Endothelial cell (in vitro differentiated cells): ENCODE measurements at regions not wholly inside any gene's neighbourhood (a gene's known extent, or its start where the extent isn't known, plus 50 kb on each side); places are given as distances from the start of the nearest gene placed in this dataset.

ENCODE experiments used
- DNase-seq: peaks from one replicate; pipeline ENCODE4 v3.0.0; 2021; ENCODE audit warnings: low spot score
- H3K27ac Mint-ChIP-seq: one replicate; pipeline ENCODE4 v1.8.0; 2021; ENCODE audit warnings: mixed read lengths, inconsistent platforms; ENCODE audit not compliant: unreplicated experiment
- H3K27me3 Mint-ChIP-seq: one replicate; pipeline ENCODE4 v1.8.0; 2021; ENCODE audit warnings: mild to moderate bottlenecking, moderate library complexity, mixed read lengths, inconsistent platforms; ENCODE audit not compliant: unreplicated experiment
- H3K36me3 Mint-ChIP-seq: one replicate; pipeline ENCODE4 v1.8.0; 2021; ENCODE audit warnings: mild to moderate bottlenecking, low read depth, mixed read lengths, inconsistent platforms; ENCODE audit not compliant: unreplicated experiment
- H3K4me1 Mint-ChIP-seq: one replicate; pipeline ENCODE4 v1.8.0; 2021; ENCODE audit warnings: mild to moderate bottlenecking, mixed read lengths, inconsistent platforms; ENCODE audit not compliant: unreplicated experiment
- H3K4me3 Mint-ChIP-seq: one replicate; pipeline ENCODE4 v1.8.0; 2021; ENCODE audit warnings: mild to moderate bottlenecking, mixed read lengths, inconsistent platforms; ENCODE audit not compliant: unreplicated experiment
- H3K9me3 Mint-ChIP-seq: one replicate; pipeline ENCODE4 v1.8.0; 2021; ENCODE audit warnings: mixed read lengths, inconsistent platforms; ENCODE audit not compliant: unreplicated experiment
- CTCF ChIP-seq: fragments of 200-600 bp; sonication (generic); IDR thresholded peaks from one replicate; pipeline ENCODE4 v1.5.0; 2021; ENCODE audit warnings: antibody characterized with exemption; ENCODE audit not compliant: unreplicated experiment

- H3K9me3 Mint-ChIP-seq = no peaks in the 10 kb centered on the region
- H3K4me3 Mint-ChIP-seq = no peak overlapping the region
- no peaks in the 10 kb centered on the region for H3K36me3 Mint-ChIP-seq
- DNase-seq = no peak
- no peak overlapping the region for H3K27ac Mint-ChIP-seq
- H3K4me1 Mint-ChIP-seq = no peaks in the 10 kb centered on the region
- H3K27me3 Mint-ChIP-seq = no peaks in the 10 kb centered on the region
- no peak for TF ChIP-seq CTCF
These were observed 849.1 kb downstream of the DIPK2A start for GRCh38 chr3:144820726-144821125.

- Mint-ChIP-seq H3K4me1 (no peaks in the 10 kb centered on the region), H3K36me3 (no peaks in the 10 kb centered on the region), H3K4me3 (no peak overlapping the region), H3K27me3 (no peaks in the 10 kb centered on the region), H3K9me3 (no peaks in the 10 kb centered on the region), H3K27ac (no peak overlapping the region)
- TF ChIP-seq CTCF = no peak
- DNase-seq = no peak
These were observed 850.0 kb downstream of the DIPK2A start for GRCh38 chr3:144821583-144821982.

- no peaks in the 10 kb centered on the region for H3K27me3 Mint-ChIP-seq
- H3K4me3 Mint-ChIP-seq = no peak overlapping the region
- no peaks in the 10 kb centered on the region for H3K9me3 Mint-ChIP-seq
- no peak for DNase-seq
- TF ChIP-seq CTCF = no peak
- no peaks in the 10 kb centered on the region for H3K4me1 Mint-ChIP-seq
- H3K27ac Mint-ChIP-seq = no peak overlapping the region
- H3K36me3 Mint-ChIP-seq = no peaks in the 10 kb centered on the region
These were observed 851.0 kb downstream of the DIPK2A start for GRCh38 chr3:144822671-144823070.

- Mint-ChIP-seq H3K36me3 (no peaks in the 10 kb centered on the region), H3K27ac (no peak overlapping the region), H3K4me3 (no peak overlapping the region), H3K9me3 (no peaks in the 10 kb centered on the region), H3K4me1 (no peaks in the 10 kb centered on the region), H3K27me3 (peaks cover 2% of the 10 kb centered on the region)
- no peak for DNase-seq
- no peak for TF ChIP-seq CTCF
These were observed 860.5 kb downstream of the DIPK2A start for GRCh38 chr3:144831955-144832716.

- no peak overlapping the region for H3K4me3 Mint-ChIP-seq
- peaks cover under 1% of the 10 kb centered on the region for H3K27me3 Mint-ChIP-seq
- no peaks in the 10 kb centered on the region for H3K4me1 Mint-ChIP-seq
- H3K36me3 Mint-ChIP-seq = no peaks in the 10 kb centered on the region
- no peak for TF ChIP-seq CTCF
- no peak for DNase-seq
- peaks cover 10% of the 10 kb centered on the region for H3K9me3 Mint-ChIP-seq
- H3K27ac Mint-ChIP-seq = no peak overlapping the region
These were observed 868.4 kb downstream of the DIPK2A start for GRCh38 chr3:144839991-144840390.
